GM23338 (cell line): ENCODE measurements at regions not wholly inside any gene's neighbourhood (a gene's known extent, or its start where the extent isn't known, plus 50 kb on each side); places are given as distances from the start of the nearest gene placed in this dataset.

Experiments used
- ATAC-seq: fragments of 200-7000 bp; cut with Tn5 transposase; 3 replicates; pipeline ENCODE4 v1.9.1; 2020
- DNase-seq: peaks from one replicate; pipeline ENCODE4 v3.0.0-alpha.2; 2015; ENCODE audit warnings: low spot score
- H2AFZ ChIP-seq: fragments of 200-600 bp; sonication (generic); 2 replicates; pipeline ENCODE4 v1.8.0; 2016; ENCODE audit warnings: antibody characterized with exemption, mild to moderate bottlenecking, moderate library complexity
- H3F3A ChIP-seq: fragments of 200-600 bp; sonication (generic); replicated peaks from 2 replicates; pipeline ENCODE4 v1.8.0; 2017; ENCODE audit warnings: antibody characterized with exemption, mixed run types, low read depth
- H3K27ac ChIP-seq: fragments of 200-600 bp; sonication (generic); 2 replicates; pipeline ENCODE4 v1.6.1; 2016; ENCODE audit warnings: low read depth
- H3K27me3 ChIP-seq: fragments of 200-600 bp; sonication (generic); 2 replicates; pipeline ENCODE4 v1.8.0; 2016; ENCODE audit warnings: mild to moderate bottlenecking, mixed run types, moderate library complexity; ENCODE audit not compliant: insufficient read depth
- H3K36me3 ChIP-seq: fragments of 200-600 bp; sonication (generic); 2 replicates; pipeline ENCODE4 v1.8.0; 2016; ENCODE audit warnings: mild to moderate bottlenecking; ENCODE audit not compliant: insufficient read depth
- H3K4me1 ChIP-seq: fragments of 200-600 bp; sonication (generic); 2 replicates; pipeline ENCODE4 v1.8.0; 2016; ENCODE audit warnings: mild to moderate bottlenecking, moderate library complexity; ENCODE audit not compliant: insufficient read depth
- H3K4me2 ChIP-seq: fragments of 200-600 bp; sonication (generic); 2 replicates; pipeline ENCODE4 v1.7.1; 2017; ENCODE audit warnings: mixed run types
- H3K4me3 ChIP-seq: fragments of 200-600 bp; sonication (generic); 2 replicates; pipeline ENCODE4 v1.6.1; 2016; ENCODE audit warnings: mixed run types
- H3K79me2 ChIP-seq: fragments of 200-600 bp; sonication (generic); replicated peaks from 2 replicates; pipeline ENCODE4 v1.8.0; 2017; ENCODE audit warnings: mild to moderate bottlenecking; ENCODE audit not compliant: insufficient read depth
- H3K9me2 ChIP-seq: fragments of 200-600 bp; sonication (generic); 2 replicates; pipeline ENCODE4 v1.8.0; 2017; ENCODE audit not compliant: insufficient read depth
- H4K20me1 ChIP-seq: fragments of 200-600 bp; sonication (generic); replicated peaks from 2 replicates; pipeline ENCODE4 v1.8.0; 2017; ENCODE audit warnings: mild to moderate bottlenecking; ENCODE audit not compliant: insufficient read depth
- H3K27ac Mint-ChIP-seq: 2 replicates; pipeline ENCODE4 v1.8.0; 2020; ENCODE audit warnings: inconsistent platforms, mild to moderate bottlenecking, moderate library complexity, mixed read lengths
- H3K27me3 Mint-ChIP-seq: 3 replicates; pipeline ENCODE4 v1.8.0; 2022; ENCODE audit warnings: low read depth, mild to moderate bottlenecking, moderate library complexity, mixed read lengths, inconsistent platforms; ENCODE audit not compliant: insufficient read depth, poor library complexity
- H3K36me3 Mint-ChIP-seq: 3 replicates; pipeline ENCODE4 v1.8.0; 2021; ENCODE audit warnings: low read depth, mild to moderate bottlenecking, inconsistent platforms, moderate library complexity, mixed read lengths
- H3K4me1 Mint-ChIP-seq: 3 replicates; pipeline ENCODE4 v1.8.0; 2020; ENCODE audit warnings: mild to moderate bottlenecking, inconsistent platforms, mixed read lengths
- H3K4me3 Mint-ChIP-seq: 3 replicates; pipeline ENCODE4 v1.8.0; 2021; ENCODE audit warnings: moderate library complexity, mild to moderate bottlenecking, inconsistent platforms, mixed read lengths
- H3K9me3 Mint-ChIP-seq: 3 replicates; pipeline ENCODE4 v1.8.0; 2020; ENCODE audit warnings: moderate library complexity, mild to moderate bottlenecking, inconsistent platforms, mixed read lengths
- EZH2phosphoT487 ChIP-seq: fragments of 200-600 bp; sonication (generic); IDR thresholded peaks from one replicate; pipeline ENCODE4 v1.8.1; 2018; ENCODE audit warnings: antibody characterized with exemption; ENCODE audit not compliant: unreplicated experiment
- JUNB ChIP-seq: IDR thresholded peaks from one replicate; pipeline ENCODE4 v1.6.1; 2016; ENCODE audit warnings: antibody characterized with exemption; ENCODE audit not compliant: unreplicated experiment
- NANOG ChIP-seq: IDR thresholded peaks from 2 replicates; pipeline ENCODE4 v1.6.1; 2016; ENCODE audit warnings: antibody characterized with exemption, borderline replicate concordance
- POLR2AphosphoS5 ChIP-seq: IDR thresholded peaks from 2 replicates; pipeline ENCODE4 v1.6.1; 2016; ENCODE audit warnings: antibody characterized with exemption, low read depth
- STAT1 ChIP-seq: IDR thresholded peaks from one replicate; pipeline ENCODE4 v1.6.1; 2016; ENCODE audit warnings: antibody characterized with exemption; ENCODE audit not compliant: unreplicated experiment
- ZNF114 ChIP-seq: fragments of 250-450 bp; sonication (Bioruptor Pico); IDR thresholded peaks from 2 replicates; pipeline ENCODE4 v1.5.0; 2020; ENCODE audit warnings: mild to moderate bottlenecking, moderate library complexity
- ZNF331 ChIP-seq: fragments of 250-450 bp; sonication (Bioruptor Pico); IDR thresholded peaks from 2 replicates; pipeline ENCODE4 v1.5.0; 2020; ENCODE audit warnings: low read depth, mild to moderate bottlenecking, moderate library complexity
- TF ChIP-seq, protein P1 (sequence below): fragments of 250-450 bp; sonication (Bioruptor Pico); IDR thresholded peaks from 2 replicates; pipeline ENCODE4 v1.5.0; 2020; ENCODE audit warnings: mild to moderate bottlenecking, moderate library complexity
- TF ChIP-seq, protein P2 (sequence below): IDR thresholded peaks from 2 replicates; pipeline ENCODE4 v1.6.1; 2016; ENCODE audit warnings: antibody characterized with exemption
- TF ChIP-seq, protein P3 (sequence below): IDR thresholded peaks from one replicate; pipeline ENCODE4 v1.6.1; 2018; ENCODE audit warnings: antibody characterized with exemption; ENCODE audit not compliant: unreplicated experiment

DNA sequence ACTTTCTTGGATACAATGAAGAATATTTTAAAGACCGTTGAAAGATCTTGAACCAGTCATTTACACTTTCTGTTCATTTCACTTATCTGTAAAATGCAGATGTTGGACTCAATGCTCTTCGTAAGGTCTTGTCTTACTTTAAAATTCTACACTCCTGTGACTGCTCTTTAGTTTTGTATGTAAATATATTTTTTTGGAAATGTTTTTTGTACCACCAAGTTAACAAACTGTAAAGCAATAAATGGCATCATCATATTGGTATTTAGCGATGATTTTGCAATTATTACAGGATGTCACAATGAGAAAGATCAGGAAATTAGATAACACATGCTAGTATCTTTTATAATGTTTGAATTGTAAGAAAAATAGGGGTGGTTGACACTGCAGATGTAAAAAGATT is 80.8 kb upstream of the GNAQ start:
- Mint-ChIP-seq H3K9me3 (no peaks in the 10 kb centered on the region), H3K27ac (no peak overlapping the region), H3K27me3 (no peaks in the 10 kb centered on the region), H3K4me1 (no peaks in the 10 kb centered on the region), H3K4me3 (no peak overlapping the region), H3K36me3 (no peaks in the 10 kb centered on the region)
- no peak overlapping the region for H3K27ac ChIP-seq
- no peak for TF ChIP-seq ZNF114
- TF ChIP-seq STAT1, result no peak
- no peak for TF ChIP-seq EZH2phosphoT487
- TF ChIP-seq, protein P1, sequence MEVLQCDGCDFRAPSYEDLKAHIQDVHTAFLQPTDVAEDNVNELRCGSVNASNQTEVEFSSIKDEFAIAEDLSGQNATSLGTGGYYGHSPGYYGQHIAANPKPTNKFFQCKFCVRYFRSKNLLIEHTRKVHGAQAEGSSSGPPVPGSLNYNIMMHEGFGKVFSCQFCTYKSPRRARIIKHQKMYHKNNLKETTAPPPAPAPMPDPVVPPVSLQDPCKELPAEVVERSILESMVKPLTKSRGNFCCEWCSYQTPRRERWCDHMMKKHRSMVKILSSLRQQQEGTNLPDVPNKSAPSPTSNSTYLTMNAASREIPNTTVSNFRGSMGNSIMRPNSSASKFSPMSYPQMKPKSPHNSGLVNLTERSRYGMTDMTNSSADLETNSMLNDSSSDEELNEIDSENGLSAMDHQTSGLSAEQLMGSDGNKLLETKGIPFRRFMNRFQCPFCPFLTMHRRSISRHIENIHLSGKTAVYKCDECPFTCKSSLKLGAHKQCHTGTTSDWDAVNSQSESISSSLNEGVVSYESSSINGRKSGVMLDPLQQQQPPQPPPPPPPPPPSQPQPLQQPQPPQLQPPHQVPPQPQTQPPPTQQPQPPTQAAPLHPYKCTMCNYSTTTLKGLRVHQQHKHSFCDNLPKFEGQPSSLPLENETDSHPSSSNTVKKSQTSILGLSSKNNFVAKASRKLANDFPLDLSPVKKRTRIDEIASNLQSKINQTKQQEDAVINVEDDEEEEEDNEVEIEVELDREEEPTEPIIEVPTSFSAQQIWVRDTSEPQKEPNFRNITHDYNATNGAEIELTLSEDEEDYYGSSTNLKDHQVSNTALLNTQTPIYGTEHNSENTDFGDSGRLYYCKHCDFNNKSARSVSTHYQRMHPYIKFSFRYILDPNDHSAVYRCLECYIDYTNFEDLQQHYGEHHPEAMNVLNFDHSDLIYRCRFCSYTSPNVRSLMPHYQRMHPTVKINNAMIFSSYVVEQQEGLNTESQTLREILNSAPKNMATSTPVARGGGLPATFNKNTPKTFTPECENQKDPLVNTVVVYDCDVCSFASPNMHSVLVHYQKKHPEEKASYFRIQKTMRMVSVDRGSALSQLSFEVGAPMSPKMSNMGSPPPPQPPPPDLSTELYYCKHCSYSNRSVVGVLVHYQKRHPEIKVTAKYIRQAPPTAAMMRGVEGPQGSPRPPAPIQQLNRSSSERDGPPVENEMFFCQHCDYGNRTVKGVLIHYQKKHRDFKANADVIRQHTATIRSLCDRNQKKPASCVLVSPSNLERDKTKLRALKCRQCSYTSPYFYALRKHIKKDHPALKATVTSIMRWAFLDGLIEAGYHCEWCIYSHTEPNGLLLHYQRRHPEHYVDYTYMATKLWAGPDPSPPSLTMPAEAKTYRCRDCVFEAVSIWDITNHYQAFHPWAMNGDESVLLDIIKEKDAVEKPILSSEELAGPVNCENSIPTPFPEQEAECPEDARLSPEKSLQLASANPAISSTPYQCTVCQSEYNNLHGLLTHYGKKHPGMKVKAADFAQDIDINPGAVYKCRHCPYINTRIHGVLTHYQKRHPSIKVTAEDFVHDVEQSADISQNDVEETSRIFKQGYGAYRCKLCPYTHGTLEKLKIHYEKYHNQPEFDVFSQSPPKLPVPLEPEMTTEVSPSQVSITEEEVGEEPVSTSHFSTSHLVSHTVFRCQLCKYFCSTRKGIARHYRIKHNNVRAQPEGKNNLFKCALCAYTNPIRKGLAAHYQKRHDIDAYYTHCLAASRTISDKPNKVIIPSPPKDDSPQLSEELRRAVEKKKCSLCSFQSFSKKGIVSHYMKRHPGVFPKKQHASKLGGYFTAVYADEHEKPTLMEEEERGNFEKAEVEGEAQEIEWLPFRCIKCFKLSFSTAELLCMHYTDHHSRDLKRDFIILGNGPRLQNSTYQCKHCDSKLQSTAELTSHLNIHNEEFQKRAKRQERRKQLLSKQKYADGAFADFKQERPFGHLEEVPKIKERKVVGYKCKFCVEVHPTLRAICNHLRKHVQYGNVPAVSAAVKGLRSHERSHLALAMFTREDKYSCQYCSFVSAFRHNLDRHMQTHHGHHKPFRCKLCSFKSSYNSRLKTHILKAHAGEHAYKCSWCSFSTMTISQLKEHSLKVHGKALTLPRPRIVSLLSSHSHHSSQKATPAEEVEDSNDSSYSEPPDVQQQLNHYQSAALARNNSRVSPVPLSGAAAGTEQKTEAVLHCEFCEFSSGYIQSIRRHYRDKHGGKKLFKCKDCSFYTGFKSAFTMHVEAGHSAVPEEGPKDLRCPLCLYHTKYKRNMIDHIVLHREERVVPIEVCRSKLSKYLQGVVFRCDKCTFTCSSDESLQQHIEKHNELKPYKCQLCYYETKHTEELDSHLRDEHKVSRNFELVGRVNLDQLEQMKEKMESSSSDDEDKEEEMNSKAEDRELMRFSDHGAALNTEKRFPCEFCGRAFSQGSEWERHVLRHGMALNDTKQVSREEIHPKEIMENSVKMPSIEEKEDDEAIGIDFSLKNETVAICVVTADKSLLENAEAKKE (CRISPR knock-in tag), result no peak
- TF ChIP-seq POLR2AphosphoS5, result no peak
- TF ChIP-seq, protein P2, sequence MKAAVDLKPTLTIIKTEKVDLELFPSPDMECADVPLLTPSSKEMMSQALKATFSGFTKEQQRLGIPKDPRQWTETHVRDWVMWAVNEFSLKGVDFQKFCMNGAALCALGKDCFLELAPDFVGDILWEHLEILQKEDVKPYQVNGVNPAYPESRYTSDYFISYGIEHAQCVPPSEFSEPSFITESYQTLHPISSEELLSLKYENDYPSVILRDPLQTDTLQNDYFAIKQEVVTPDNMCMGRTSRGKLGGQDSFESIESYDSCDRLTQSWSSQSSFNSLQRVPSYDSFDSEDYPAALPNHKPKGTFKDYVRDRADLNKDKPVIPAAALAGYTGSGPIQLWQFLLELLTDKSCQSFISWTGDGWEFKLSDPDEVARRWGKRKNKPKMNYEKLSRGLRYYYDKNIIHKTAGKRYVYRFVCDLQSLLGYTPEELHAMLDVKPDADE, result no peak
- H3K27me3 ChIP-seq, result no peaks in the 10 kb centered on the region
- ATAC-seq, result no peak
- H3F3A ChIP-seq, result no peaks in the 10 kb centered on the region
- H3K36me3 ChIP-seq, result no peaks in the 10 kb centered on the region
- no peaks in the 10 kb centered on the region for H3K79me2 ChIP-seq
- H4K20me1 ChIP-seq, result no peaks in the 10 kb centered on the region
- no peak overlapping the region for H3K4me2 ChIP-seq
- H2AFZ ChIP-seq, result no peak overlapping the region
- H3K9me2 ChIP-seq, result no peaks in the 10 kb centered on the region
- H3K4me1 ChIP-seq, result no peaks in the 10 kb centered on the region
- no peak overlapping the region for H3K4me3 ChIP-seq
- DNase-seq, result no peak

DNA sequence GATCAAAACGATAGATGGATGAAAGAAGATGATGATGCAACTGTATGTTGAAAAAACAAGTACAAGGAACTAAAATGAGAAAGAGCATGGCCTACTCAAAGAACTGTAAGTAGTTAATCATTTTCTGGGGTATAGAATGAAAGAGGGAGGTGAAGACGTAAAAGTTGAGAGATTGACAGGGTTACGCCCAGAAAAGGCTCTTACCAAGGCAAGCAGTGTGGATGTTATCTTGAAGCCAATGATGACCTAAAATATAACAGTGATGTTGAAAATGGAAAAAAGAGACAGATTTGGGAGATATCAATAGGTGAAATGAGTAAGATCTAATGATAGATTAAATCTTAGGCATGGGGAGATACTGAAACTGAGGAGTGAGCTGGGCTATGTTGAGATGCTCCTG is 80.4 kb upstream of the GNAQ start:
- no peaks in the 10 kb centered on the region for H3K4me1 ChIP-seq
- H3K4me3 Mint-ChIP-seq, result no peak overlapping the region
- TF ChIP-seq, protein P2, result no peak
- TF ChIP-seq, protein P3, sequence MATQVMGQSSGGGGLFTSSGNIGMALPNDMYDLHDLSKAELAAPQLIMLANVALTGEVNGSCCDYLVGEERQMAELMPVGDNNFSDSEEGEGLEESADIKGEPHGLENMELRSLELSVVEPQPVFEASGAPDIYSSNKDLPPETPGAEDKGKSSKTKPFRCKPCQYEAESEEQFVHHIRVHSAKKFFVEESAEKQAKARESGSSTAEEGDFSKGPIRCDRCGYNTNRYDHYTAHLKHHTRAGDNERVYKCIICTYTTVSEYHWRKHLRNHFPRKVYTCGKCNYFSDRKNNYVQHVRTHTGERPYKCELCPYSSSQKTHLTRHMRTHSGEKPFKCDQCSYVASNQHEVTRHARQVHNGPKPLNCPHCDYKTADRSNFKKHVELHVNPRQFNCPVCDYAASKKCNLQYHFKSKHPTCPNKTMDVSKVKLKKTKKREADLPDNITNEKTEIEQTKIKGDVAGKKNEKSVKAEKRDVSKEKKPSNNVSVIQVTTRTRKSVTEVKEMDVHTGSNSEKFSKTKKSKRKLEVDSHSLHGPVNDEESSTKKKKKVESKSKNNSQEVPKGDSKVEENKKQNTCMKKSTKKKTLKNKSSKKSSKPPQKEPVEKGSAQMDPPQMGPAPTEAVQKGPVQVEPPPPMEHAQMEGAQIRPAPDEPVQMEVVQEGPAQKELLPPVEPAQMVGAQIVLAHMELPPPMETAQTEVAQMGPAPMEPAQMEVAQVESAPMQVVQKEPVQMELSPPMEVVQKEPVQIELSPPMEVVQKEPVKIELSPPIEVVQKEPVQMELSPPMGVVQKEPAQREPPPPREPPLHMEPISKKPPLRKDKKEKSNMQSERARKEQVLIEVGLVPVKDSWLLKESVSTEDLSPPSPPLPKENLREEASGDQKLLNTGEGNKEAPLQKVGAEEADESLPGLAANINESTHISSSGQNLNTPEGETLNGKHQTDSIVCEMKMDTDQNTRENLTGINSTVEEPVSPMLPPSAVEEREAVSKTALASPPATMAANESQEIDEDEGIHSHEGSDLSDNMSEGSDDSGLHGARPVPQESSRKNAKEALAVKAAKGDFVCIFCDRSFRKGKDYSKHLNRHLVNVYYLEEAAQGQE, result no peak
- TF ChIP-seq ZNF114 (no peak), POLR2AphosphoS5 (no peak), JUNB (no peak), STAT1 (no peak), NANOG (no peak), EZH2phosphoT487 (no peak), ZNF331 (CRISPR knock-in tag) (no peak)

More for the DNA sequence above, 80.4 kb upstream of the GNAQ start:
- no peaks in the 10 kb centered on the region for H4K20me1 ChIP-seq
- DNase-seq (no peak), ATAC-seq (no peak)
- Mint-ChIP-seq H3K36me3 (no peaks in the 10 kb centered on the region), H3K27ac (no peak overlapping the region), H3K27me3 (no peaks in the 10 kb centered on the region), H3K9me3 (0 out of 3 replicates have a peak, but pooled peaks cover 1% of the 10 kb centered on the region), H3K4me1 (no peaks in the 10 kb centered on the region)
- H3K36me3 ChIP-seq, result no peaks in the 10 kb centered on the region
- H3K79me2 ChIP-seq, result no peaks in the 10 kb centered on the region
- no peaks in the 10 kb centered on the region for H3K9me2 ChIP-seq
- H3K27me3 ChIP-seq, result no peaks in the 10 kb centered on the region
- H3K4me2 ChIP-seq, result no peak overlapping the region
- H3F3A ChIP-seq, result no peaks in the 10 kb centered on the region
- H3K4me3 ChIP-seq, result no peak overlapping the region
- H3K27ac ChIP-seq, result no peak overlapping the region
- no peak overlapping the region for H2AFZ ChIP-seq
